GM19239 (cell line): ENCODE measurements at regions not wholly inside any gene's neighbourhood (a gene's known extent, or its start where the extent isn't known, plus 50 kb on each side); places are given as distances from the start of the nearest gene placed in this dataset.
"Not testable (repeated sequence)": the region's sequence is repeated elsewhere in the genome, so short reads cannot be mapped to it uniquely, and the experiment has no call there.

Experiments used
- DNase-seq: peaks from one replicate; pipeline ENCODE4 v3.0.0; 2011; ENCODE audit warnings: low spot score; ENCODE audit not compliant: insufficient read length
- FAIRE-seq: peaks from 2 replicates; lab custom pipeline; 2011; peaks lifted over from hg19 to GRCh38; lab: Jason Lieb, UNC

DNA sequence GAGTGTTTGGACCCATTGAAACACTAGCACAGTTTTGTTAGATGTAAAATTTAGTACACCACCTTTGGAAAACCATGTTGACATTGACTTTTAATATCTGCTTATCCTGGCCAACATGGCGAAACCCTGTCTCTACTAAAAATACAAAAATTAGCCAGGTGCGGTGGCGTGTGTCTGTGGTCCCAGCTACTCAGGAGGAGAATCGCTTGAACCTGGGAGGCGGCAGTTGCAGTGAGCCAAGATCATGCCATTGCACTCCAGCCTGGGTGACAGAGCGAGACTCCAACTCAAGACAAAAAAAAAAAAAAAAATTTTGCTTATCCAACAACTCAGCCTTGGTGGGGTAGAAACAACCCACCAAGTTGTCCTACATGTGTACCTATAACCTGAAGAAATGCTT lies 454.2 kb downstream of the EFNB2 start:
- not testable (repeated sequence) for DNase-seq, FAIRE-seq

DNA sequence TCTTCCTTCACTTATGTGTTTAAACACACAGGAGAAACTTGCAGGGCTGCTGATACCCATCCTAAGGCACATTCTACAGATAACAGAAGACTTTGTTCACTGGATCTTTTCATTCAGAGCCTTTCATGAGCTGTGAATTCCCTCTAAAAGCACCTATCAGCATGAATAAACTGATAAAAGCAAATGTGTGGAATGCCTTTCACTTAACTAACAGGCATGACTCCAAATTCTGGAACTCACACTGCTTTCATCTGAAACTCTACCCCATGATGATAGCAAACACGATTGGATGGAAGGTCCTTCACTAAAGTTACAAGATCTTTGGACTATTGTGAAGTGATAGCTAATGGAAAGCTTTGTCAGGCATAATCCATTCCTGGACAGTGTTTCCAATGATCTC lies 457.3 kb downstream of the EFNB2 start:
- FAIRE-seq (no peak), DNase-seq (no peak)

DNA sequence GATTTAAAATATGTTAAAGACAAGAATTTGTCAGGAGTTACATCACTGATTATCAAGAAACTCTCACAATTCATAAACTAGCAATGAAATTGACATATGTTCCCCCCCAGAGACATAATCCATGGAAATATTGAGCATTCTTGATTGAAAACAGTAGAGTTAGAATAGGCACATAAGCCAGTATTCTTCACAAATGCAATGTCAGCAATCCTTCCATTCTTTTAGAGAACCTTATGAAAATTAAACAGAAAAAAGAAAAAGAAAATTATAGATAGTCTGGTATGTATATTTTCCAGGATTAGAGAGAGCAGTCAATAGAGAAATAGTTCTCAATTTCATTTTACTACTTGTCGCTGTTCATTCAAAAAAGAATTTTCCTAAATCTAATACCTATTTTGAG lies 458.4 kb downstream of the EFNB2 start:
- DNase-seq (no peak), FAIRE-seq (no peak)

DNA sequence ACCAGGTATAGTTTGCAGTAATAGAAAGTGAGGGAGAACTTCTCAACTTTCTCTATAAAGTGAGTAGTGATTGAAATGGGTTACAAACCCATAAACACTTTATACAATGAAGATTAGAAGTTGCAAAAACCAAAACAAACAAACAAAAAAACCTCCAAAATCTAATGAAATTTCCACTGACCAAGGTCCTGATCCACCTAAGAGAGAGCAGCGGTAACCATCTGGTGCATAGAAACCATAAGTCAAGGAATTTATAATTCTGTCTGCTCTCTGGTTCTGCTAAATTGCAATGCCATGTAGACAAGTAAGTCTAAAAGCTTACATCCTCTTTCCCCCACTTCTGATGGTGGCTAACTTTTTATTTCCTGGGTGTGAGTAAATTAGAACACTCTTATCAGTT lies 463.4 kb downstream of the EFNB2 start:
- FAIRE-seq (no peak), DNase-seq (no peak)

DNA sequence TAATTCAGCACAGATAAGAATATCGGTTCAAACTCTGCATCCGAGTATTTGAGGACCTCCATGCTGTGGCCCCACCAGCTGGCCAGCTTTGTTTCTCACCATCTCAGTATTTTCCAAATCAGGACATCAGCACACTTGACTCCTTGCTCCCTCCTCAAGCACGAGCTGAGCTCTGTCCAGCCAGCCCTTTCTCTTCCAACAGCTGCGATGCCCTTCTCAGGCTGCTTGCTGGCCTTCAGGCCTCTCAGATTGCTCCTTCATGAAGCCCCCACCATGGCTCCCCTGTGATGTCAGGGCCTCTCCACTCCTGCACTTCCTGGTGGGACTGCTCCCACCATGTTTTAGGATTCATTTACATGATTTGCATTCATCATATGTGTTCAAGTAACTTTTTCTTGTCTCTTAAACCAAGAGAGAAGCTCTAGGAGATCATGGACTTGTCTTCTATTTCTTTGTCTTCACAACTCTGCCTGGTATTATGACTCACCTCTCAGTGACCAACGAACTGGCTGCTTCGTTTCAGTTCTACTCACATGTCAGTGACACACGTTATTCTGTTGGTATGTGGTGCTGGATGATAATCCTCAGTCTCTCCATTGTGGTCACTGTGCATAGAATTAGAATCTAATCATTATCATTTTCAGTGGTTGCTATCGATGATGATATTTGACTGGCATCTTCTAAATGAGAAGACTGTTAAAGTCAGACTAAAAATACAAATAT lies 471.7 kb downstream of the EFNB2 start:
- FAIRE-seq = no peak
- DNase-seq = no peak

DNA sequence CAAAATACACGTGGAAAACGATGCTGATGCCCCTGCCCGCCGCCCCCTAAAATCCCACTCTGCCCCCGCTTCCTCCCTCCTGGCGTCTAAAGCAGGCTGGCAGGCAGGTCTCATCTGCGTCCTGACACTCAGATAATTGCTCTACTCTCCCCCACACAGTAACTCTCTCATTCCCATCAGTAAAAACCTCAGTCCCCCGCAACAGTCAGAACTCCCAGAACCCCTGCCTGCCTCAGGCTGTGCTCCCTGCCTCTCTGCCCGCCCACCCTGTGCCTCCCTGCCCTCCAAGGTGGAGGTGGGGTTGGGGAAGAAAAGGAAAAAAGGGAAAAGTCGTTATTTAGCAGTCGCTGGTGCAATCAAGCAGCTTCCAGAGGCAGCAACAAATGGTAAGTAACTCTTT lies 473.7 kb downstream of the EFNB2 start:
- DNase-seq (no peak), FAIRE-seq (no peak)

DNA sequence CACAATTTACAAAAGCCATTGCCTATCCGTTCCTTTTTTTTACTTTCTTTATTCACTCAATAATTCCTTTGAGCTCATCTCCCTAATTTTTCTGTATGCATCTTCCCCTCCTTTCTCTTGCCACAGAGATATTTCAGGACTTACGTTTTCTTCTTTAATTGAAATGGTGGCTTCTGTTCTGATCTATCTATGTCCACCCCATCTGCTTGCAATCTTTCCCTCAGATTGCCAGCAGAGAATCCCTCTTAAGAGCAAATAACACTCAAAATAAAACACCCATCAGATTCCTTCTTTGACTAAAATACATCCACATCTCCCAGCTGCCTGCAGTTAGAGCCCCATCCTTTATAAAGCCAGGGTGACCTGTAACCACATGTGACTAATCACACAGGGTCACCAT lies 478.6 kb downstream of the EFNB2 start:
- FAIRE-seq = no peak
- DNase-seq = no peak

DNA sequence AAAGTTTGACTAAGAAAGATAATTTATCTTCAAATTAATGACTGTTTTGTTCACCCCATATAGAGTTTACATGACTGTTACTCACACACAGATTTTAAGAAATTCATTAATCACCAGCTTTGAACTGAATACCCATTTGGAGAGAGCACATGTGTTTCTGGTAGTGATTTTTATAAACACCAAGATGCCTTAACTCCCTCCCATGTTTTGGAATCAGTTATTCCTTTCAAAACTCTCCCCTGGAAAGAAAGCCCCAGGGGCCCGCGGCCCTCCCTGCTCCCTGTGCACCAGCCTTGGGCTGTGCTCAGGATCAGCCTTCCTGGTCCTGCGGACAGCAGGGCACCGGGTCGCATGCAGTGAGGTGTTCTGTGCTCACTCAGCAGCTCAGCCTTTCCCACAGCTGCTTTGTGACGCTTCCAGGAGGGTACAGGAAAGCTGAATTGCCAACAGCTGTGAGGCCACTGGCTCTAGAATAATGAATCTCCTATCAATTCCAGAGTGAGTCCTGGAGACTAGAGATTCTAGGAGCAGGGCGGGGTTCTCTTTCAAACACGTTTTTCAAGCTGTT lies 483.2 kb downstream of the EFNB2 start:
- no peak for FAIRE-seq

DNA sequence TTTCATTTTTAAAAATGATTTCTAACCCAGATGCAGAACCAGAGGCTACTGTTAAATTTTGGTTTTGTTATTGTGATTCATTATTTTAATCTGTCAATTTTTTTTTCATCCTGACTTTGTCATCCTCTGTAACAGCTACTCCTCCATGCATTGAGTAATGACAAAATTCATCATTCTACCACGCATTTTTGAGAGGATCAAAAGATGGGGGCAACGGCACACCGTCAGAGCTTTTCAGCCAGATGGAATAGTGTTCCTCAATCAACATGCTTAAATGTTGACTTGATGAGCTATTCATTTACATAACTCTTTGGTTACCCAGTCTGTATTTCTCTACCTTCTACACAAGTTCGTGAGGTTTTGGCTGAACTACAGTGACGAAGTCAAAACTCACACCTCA lies 486.3 kb downstream of the EFNB2 start:
- FAIRE-seq = no peak
- DNase-seq = no peak

More for the DNA sequence above, 483.2 kb downstream of the EFNB2 start:
- DNase-seq = no peak

DNA sequence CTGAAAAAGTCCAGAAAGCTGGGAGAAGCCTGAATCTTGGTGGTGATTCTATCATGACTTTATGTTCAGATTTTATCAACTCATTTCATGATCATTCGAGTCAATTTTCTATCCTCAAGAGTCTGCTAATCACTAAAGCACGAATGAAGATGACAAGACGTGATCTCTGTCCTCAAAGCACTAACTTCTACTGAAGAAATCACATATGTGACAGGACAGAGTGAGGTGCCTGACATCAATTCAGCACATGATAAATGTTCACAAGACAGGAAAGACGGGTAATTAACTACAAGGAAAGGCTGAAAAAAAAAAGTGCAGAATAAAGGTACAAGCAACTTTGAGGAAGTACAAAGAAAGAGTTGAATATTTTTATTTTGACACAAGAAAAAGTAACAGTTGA lies 487.1 kb downstream of the EFNB2 start:
- FAIRE-seq (no peak), DNase-seq (no peak)

DNA sequence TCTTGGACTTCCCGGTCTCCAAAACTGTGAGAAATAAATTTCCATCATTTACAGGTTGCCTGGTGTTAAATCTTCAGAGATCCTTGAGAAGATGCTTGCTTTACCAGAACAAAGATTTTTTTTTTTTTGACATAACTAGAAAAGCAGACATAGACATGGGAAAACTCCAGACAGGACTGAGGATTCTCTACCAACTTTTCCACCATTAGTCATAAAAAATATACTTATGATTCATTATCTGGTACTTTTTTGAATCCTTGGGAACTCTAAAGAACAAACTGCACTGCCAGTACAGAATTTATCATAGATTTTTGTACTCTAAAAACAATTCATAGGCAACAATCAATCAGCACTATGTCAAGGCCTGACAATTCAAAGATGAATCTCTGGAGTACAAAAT lies 487.6 kb downstream of the EFNB2 start:
- DNase-seq = no peak
- FAIRE-seq = no peak

DNA sequence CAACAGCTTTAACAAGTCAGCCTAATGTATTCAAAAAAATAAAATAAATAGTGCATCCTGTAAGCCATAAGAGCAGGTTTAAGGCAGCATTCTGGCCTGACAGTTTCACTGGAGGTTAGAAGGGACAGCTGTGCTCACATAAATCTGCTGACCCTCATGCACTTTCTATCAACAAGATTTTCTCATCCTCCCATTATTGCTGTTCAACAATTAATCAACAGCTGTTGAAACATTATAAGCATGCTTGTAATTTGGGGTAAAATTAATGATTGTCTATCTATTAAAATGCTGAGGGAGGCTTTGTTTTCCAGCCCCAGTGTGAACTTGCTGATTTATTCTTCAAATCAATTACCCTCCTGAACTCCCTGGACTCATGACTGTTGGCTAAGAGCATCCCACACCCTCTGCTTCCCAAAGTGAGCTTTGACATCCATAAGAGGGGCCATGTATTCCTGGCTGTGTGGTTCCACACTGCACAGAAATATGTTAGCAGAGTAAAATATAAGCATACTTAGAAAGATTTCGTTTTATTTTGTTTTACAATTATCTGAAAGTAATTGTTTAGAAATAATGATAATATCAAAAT lies 492.4 kb downstream of the EFNB2 start:
- DNase-seq = no peak
- FAIRE-seq = no peak

DNA sequence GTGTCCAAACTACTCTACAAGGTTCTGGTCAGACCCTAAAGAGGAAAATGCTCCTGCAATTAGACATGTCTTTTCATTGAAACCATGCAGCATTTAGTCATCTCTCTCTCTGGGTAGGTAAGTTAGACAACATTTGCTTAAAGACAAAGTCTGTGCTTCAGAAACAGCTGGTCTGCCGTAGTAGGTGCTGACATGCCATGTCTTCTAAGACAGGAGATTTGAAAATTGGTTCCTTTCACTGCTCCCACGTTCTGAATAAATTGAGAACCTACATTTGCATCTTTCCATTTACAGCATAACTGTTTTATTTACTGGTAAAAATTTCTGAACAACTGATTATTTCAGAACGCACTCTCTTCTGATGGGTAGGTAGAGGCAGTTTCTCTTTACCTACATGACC lies 494.0 kb downstream of the EFNB2 start:
- no peak for FAIRE-seq

DNA sequence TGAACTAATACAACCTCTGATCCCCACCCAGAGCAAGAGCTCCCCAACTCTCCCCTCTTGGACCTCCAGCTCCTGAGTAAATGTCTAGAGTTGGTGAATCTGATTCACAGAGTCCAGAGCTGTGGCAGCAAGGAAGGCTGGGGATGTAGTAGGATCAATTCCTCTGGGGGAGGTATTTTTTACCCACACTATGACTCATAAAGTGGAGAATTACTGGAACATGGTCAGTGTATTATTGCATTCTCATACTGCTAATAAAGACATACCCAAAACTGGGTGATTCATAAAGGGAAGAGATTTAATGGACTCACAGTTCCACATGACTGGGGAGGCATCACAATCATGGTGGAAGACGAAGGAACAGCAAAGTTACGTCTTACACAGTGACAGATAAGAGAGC lies 496.7 kb downstream of the EFNB2 start:
- DNase-seq = no peak

More for the DNA sequence above, 494.0 kb downstream of the EFNB2 start:
- DNase-seq = no peak

DNA sequence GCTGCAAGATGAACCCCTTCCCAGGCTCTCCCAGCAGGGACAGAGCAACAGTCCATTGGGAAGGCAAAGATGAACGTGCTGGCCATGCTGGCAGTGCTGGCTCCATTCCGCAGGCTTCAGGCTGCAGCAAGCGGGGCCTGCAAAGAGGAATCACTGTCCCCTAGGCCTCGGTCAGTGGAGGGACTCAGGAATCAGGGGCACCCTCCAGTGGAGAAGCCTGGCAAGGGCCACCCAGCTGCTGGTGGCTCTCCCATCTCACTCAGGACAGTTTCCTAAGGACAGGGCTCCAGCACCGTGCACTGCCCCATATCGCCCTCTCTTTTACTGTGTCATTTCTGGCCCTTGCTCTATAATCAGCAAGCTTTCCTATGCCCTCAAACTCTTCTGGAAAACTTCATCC lies 498.6 kb downstream of the EFNB2 start:
- FAIRE-seq = no peak
- DNase-seq = no peak

More for the DNA sequence above, 496.7 kb downstream of the EFNB2 start:
- FAIRE-seq = no peak

DNA sequence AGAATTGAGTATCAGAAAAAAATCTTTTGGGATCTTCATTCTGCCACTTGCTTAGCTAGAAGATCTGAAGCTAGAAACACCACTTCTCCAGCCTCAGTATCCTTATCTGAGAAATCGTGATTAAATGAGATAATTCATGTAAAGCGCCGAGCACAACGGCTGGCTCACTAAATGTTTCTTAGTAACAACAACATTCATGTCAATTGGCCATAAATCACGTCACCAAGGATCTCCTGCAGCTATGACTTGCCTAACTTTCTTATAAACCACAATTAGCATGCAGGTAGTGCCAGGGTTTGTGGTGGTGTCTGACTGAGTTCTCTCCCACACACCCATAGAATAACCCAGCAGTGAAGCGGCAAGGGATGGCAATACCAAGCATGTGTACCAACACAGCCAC lies 501.3 kb downstream of the EFNB2 start:
- FAIRE-seq (no peak), DNase-seq (no peak)

DNA sequence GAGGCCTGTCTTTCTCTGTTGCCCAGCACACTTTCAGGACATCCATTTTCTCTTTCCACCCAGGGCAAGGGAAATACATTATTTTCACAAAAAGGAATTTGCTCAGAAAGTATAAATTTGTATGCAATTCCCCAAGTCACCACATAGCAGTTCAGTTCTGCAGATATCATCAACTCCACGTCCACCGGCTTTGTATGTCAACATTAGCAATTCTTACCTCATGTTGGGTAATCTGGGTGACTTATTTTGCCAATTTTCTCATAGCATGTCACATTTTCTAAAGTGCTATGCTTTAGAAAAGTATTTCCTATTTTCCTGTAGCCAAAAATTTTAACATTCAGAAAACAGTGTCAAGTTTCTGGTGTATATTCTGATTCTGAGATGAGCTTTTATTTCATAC lies 501.8 kb downstream of the EFNB2 start:
- DNase-seq = no peak
- no peak for FAIRE-seq

DNA sequence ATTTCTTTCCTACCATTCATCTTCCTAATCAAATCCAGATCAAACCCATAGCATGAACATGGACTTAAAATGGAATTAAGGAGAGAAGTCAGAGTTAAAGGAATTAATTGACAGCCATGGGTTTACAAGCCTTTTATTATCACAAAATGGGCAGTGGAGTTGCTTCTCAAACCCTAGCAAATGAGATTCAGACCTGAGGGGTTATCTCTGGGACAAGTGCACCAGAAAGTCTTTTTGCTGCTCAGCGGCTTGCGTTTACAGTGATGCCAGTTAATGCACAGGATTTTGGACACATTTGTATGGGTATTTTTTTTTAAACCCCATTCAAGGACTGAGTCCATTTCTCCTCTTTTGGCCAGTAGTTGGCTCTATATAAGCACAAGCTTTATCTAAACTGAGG lies 503.0 kb downstream of the EFNB2 start:
- no peak for FAIRE-seq

DNA sequence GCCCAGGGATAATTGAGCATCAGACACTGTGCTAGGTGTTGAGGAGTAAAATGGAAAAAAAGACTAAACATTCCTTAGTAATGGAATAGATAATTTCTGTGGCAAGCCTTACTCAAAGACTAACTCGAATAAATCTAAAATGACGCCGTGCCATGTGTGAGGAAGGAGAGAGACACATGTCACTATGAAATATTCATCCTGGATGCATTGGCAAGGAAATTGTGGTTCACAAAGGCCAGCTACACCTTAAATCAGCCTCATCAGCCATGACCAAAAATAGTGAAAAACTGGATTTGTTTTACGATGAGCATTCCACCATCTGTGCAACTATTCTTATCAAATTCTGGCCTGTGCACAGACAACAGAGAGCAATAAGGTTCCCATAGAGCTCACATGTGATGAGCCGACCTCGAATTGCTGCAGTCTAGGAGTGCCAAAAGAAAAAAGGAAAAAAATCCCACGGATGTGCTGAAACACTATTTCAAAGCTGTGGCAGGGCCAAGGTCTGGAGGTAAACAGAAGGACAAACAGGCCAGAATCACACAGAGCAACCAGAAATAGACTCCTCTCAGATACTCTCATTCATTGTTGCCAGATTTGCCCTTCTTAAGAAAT lies 505.7 kb downstream of the EFNB2 start:
- no peak for FAIRE-seq
- DNase-seq = no peak

More for the DNA sequence above, 503.0 kb downstream of the EFNB2 start:
- no peak for DNase-seq

DNA sequence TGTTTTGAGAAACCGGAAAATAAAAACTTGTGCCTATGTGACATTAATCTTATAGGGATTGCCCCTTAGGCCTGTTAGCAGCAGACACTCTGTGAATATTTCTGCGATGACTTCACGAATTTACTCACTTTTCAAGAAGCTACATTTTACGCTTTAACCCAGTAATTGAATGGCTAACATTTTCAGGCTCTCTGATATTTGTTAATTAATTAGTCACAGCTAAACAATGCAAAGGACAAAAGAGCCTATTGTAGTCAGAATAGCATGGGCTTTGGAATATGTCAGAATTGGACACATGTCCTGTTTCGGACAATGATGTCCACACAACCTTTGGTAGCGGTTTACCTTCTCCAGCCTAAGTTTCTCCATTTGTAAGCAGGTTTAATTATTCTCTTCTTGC lies 506.6 kb downstream of the EFNB2 start:
- DNase-seq (no peak), FAIRE-seq (no peak)

DNA sequence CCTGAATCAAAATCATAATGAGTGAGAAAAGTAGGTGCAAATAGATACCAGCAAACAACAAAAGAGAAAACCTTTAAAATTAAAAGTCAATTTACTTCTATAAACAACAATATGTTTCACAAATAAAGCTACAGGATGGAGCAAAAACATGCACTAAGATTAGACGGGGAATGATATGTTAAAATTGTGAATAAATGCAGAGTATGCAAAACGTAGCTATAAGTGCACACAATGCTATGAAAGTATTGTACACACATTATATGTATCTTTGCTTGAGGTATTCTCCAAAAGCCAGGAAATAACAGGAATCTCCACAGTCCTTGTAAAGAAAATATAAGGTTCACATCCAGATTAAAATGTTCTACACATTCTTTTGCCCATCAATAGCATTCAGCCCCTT lies 523.9 kb downstream of the EFNB2 start:
- FAIRE-seq (no peak), DNase-seq (no peak)
